HG03159 (cell line): ENCODE measurements at regions not wholly inside any gene's neighbourhood (a gene's known extent, or its start where the extent isn't known, plus 50 kb on each side); places are given as distances from the start of the nearest gene placed in this dataset.

Experiments used
- ATAC-seq: cut with Tn5 transposase; IDR thresholded peaks from one replicate; pipeline ENCODE4 v1.9.1; 2021; ENCODE audit warnings: mild to moderate bottlenecking, moderate library complexity; ENCODE audit not compliant: unreplicated experiment

GRCh38 chr3:13210221-13210975, 137.2 kb upstream of the IQSEC1 start:
- no peak for ATAC-seq

- ATAC-seq = no peak
Observed at GRCh38 chr3:13209634-13209997, 136.4 kb upstream of the IQSEC1 start.

GRCh38 chr3:13208706-13209633, 135.7 kb upstream of the IQSEC1 start:
- no peak for ATAC-seq

- no peak for ATAC-seq
Observed at GRCh38 chr3:13207975-13208705, 134.9 kb upstream of the IQSEC1 start.

GRCh38 chr3:13207578-13207922, 134.3 kb upstream of the IQSEC1 start:
- no peak for ATAC-seq

GRCh38 chr3:13206799-13207577, 133.8 kb upstream of the IQSEC1 start:
- no peak for ATAC-seq

GRCh38 chr3:13205567-13206143, 132.4 kb upstream of the IQSEC1 start:
- no peak for ATAC-seq

- no peak for ATAC-seq
Observed at GRCh38 chr3:13204177-13204581, 130.9 kb upstream of the IQSEC1 start.

- ATAC-seq = no peak
Observed at GRCh38 chr3:13203398-13204176, 130.4 kb upstream of the IQSEC1 start.

- no peak for ATAC-seq
Observed at GRCh38 chr3:13202744-13203397, 129.6 kb upstream of the IQSEC1 start.

GRCh38 chr3:13201851-13202250, 128.6 kb upstream of the IQSEC1 start:
- ATAC-seq = no peak

- no peak for ATAC-seq
Observed at GRCh38 chr3:13200946-13201345, 127.7 kb upstream of the IQSEC1 start.

GRCh38 chr3:13200465-13200864, 127.2 kb upstream of the IQSEC1 start:
- no peak for ATAC-seq

- no peak for ATAC-seq
Observed at GRCh38 chr3:13199899-13200451, 126.7 kb upstream of the IQSEC1 start.

GRCh38 chr3:13199006-13199776, 126.0 kb upstream of the IQSEC1 start:
- no peak for ATAC-seq

GRCh38 chr3:13198264-13198879, 125.1 kb upstream of the IQSEC1 start:
- no peak for ATAC-seq

GRCh38 chr3:13197795-13198194, 124.6 kb upstream of the IQSEC1 start:
- no peak for ATAC-seq

GRCh38 chr3:13197281-13197680, 124.1 kb upstream of the IQSEC1 start:
- no peak for ATAC-seq
